HG03025 (cell line): ENCODE measurements at regions not wholly inside any gene's neighbourhood (a gene's known extent, or its start where the extent isn't known, plus 50 kb on each side); places are given as distances from the start of the nearest gene placed in this dataset.

Source experiments
- ATAC-seq: cut with Tn5 transposase; IDR thresholded peaks from one replicate; pipeline ENCODE4 v1.9.1; 2021; ENCODE audit warnings: mild to moderate bottlenecking, moderate library complexity; ENCODE audit not compliant: unreplicated experiment, low FRiP score

DNA sequence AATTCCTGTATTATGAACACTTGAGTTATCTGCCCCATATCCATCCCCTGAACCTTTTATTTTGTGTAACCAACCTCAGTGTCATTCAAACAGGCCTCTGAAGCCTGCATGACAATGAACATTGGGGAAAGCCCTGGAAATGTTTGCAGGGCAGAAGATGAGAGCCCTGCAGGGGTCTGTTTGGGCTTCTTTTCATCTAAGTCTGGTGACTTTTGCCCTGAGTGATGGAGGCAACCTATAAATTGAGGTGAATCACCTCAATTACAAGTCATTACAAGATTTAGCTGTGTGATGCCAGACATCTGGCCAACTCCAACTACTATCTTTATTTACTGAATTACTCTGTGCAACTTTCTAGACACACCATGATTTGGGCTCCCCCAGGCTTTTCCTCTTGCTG is 189.2 kb downstream of the MAF start:
- ATAC-seq: no peak

DNA sequence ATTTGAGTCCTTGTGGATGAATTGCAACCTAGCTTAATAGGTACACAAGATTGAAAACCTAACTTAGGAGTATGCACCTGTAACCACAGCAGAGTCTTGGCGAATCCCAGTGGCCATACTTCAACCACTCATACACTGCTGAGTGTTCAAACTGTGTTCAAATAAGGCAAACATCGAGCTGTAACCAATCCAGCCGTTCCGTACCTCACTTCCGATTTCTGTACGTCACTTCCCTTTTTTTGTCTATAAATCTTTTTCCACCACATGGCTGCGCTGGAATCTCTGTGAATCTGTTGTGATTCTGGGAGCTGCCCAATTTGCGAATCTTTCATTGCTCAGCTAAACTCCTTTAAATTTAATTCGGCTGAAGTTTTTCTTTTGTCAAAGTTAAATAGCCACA is 190.6 kb downstream of the MAF start:
- no peak for ATAC-seq

DNA sequence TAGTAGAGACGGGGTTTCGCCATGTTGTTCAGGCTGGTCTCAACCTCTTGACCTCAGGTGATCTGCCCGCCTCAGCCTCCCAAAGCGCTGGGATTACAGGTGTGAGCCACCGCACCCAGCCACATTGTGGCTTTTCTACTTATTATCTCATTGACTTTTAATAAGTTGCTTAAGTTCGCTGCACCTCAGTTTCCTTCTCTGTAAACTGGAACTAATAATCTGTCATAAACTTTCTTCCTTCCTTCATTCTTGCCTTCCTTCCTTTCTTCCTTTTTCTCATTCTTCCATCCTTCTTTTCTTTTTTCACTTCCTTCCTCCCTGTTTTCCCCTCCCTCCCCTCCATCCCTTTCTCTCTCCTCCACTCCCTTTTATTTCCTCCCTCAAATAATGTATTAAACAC is 192.2 kb downstream of the MAF start:
- ATAC-seq: no peak

DNA sequence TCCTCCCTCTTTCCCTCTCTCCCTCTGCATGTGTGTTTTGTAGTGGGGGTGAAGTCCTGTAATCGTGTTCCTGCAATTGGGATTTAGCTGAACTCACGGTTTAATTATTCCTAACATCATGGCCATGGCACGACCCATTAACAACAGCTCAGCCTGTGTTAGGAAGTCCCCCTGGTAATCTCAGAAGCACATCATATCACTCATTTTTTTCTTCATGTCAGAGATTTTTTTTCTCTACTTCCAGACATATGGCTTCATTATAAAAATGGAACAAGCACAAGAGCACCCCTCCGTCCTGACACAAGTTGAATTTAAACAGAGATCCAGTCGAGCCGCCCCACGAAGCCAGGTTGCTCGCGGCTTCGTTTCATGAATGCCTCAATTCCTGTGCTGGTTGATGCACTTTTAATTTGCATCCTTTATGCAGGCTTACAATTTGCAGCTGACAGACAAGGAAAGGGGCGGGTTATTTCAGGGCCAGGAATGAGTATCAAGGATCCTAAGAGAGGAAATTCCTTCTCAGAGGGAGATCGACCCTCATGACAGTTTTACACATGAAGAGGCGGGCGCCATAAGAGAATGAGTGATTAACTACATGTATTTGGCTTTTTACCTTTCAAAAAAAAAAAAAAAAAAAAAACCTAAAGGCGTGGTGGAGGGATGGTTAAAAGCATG is 192.9 kb downstream of the MAF start:
- ATAC-seq: no peak

DNA sequence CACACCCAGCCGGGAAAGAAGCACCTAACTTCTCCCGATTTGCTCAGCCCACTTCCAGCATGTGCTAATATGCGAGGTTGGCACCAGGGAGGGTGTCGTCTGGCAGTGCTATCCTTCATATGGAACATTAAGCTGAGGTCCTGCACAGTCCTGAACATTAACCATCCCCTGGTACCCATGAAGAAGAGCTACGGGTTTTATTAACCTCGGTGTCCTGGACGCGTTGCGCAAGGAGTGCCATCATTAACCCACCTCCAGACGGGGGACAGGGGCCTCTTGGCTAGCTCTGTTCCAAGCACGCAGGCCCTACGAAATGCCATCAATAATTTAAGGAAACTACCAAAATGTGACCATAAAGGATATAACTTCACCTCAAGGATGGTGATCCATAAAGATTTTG is 193.5 kb downstream of the MAF start:
- ATAC-seq: no peak

GRCh38 chr16:79404571-79404970 is 196.0 kb downstream of the MAF start:
- ATAC-seq: no peak

DNA sequence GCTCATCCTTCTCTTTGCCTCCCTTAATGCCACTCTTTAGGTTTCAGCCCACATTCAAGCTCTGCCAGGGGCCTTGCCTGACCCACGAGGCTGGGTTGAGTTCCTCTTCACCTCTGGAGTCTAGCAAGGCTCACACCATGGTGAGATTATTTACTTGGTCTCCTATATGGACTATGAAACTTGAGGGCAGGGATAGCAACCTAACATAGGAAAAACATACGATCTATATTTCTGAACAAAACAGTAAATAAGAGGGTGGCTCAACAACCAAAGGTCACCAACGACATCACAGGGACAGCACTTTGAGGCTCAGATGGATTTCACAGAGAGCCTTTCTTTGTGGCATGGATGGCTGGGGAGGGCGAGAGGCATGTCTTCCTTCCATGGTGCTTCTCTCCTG is 197.0 kb downstream of the MAF start:
- ATAC-seq: no peak

GRCh38 chr16:79402920-79403319 is 197.6 kb downstream of the MAF start:
- no peak for ATAC-seq

GRCh38 chr16:79402356-79402755 is 198.2 kb downstream of the MAF start:
- ATAC-seq: no peak

DNA sequence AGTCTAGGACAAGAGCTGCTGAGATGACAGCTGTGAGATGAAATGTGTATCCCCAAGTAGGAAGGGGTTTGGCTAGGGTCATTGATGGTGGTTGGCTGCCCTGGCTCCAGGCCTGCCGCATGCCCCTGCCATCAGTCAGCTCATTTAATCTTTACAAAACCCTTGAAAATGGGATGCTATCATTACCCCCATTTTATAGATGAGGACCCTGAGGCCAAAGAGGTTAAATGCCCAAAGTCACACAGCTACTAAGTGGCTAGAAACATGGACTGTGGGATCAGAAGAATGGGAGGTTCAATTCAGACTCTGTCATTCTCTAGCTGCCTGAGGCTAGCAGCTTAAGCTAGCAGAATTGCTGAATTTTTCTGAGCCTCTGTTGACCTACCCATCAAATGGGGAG is 198.8 kb downstream of the MAF start:
- no peak for ATAC-seq

- ATAC-seq: no peak
These were observed 199.4 kb downstream of the MAF start for GRCh38 chr16:79401157-79401556.

DNA sequence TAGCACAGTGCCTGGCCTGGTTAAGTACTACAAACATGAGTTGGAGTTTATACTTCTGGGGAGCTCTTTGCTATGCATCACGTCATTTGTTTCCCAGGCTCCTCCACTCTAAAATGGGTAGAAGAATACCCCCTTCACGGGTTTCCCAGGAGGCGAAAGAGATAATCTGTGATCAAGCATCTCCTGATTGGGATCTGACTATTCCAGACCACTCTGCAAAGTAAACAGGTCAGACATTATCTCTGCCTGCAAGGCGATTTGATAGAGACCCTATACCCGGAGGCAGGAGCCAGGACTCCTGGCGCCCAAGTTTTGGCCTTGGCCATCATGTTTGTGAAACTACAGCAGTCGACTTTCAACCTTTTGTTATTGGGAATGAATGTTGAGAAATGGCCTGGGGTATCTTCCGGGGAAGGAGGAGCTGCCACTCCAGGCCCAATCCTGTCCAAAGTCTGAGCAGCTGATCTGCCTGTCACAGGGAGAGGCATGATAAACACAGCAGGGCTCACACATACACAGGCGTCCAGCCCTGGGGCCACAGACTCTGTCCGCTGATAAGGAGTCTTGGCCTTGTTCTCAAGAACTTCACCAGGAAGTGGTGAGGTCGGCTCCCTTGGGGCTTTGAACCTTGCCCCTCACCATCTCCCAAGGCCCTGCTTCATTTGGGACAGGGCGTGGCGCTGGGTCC is 199.9 kb downstream of the MAF start:
- no peak for ATAC-seq

DNA sequence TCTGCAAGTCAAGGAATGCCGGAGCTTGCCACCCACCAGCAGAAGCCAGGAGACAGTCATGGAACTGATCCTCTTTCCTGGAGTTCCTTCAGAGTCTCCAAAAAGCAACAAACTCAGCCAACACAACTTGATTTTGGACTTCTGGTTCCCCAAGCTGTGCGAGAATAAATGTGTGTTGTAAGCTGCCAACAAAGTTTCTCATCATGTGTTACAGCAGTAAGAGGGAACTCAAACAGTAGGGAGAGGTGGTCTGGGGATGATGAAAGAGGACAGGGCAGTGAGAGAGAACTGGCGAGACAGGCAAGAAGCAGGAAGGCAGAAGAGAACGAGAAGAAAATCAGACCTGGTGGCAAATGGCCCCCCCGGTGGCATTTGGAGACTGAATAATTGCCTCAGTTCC is 204.9 kb downstream of the MAF start:
- no peak for ATAC-seq

- ATAC-seq: no peak
These were observed 206.3 kb downstream of the MAF start for GRCh38 chr16:79394206-79394605.

DNA sequence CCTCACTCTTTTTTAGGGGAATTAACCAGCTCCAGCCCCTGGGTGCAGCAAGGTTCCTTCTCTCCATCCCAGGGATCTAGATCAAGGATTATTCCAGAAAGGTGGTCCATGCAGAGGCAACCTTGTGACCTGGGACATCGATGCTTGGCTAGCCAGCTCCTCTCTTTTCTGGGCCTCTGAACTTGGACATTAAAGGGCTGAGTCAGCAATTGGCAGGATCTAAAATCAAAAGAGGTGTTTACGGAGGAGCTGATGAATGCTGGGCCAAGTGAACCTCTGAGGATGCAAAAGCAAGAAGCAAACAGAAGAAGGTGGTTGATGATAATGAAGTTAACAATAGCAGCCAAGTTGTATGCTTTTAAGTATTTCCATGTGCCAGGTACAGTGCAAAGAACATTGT is 207.0 kb downstream of the MAF start:
- no peak for ATAC-seq

GRCh38 chr16:79393127-79393526 is 207.4 kb downstream of the MAF start:
- ATAC-seq: no peak

DNA sequence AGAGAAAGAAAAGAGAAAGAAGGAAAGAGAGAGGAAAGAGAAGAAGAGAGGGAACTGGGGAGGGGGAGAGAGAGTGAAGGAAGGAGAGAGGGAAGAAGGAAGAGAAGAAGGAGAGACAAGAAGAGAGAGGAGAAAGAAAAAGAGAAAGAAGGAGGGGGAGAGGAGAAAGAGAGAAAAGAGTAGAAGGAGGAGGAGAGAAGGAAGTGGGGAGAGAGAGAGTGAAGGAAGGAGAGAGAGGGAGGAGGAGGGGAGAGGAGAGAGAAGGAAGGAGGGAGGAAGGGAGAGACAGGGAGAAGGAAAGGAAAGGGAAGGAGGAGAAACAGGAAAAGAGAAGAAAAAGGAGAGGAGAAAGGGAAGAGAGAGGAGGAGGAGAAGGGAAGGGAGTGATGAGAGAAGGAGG is 208.5 kb downstream of the MAF start:
- ATAC-seq: no peak

GRCh38 chr16:79391395-79391794 is 209.1 kb downstream of the MAF start:
- ATAC-seq: no peak

DNA sequence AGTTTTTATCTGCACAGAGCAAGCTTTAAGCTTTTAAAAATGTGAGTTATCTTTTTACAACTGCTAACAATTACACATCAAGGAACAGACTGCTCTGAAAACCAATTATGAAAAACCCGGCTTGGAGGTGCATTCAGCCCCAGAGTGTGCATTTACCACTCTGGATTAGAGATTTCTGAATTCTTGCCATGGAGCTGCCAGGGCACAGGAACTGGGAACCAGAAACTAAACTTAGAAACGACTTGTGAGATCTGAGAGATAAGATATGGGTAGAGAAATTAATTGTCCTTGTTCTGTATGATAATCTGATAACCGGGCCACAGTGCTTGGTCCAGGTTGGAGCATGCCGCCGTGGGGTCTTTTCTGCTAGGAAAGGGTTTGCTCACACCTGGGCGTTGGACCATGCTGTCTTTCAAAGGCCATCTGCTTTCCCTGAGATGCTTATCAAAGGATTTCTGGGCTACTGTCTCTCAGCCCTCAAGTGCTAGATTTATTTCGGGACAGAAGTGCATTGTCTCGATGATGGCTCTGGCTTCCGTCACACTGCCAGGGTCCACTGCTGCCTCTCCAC is 210.0 kb downstream of the MAF start:
- ATAC-seq: no peak

DNA sequence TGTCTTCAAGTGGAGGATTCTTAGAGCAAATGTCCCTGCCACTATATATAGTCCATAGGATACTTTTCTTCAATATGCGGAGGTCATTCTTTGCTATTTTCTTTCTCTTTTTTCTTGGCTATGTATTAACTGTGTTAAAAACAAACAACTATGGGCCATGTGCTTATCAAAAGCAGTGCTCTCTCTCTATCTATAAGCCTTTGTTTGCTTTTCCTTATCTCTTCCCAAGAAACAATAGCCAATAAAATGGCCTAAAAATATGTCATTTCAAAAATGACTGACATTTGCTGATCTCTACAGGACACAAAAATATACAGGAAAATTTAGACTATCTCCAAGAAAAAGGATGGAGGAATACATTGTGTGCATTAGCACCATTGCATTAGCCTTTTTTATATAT is 212.1 kb downstream of the MAF start:
- ATAC-seq: no peak

- no peak for ATAC-seq
These were observed 214.2 kb downstream of the MAF start for GRCh38 chr16:79386299-79386698.

DNA sequence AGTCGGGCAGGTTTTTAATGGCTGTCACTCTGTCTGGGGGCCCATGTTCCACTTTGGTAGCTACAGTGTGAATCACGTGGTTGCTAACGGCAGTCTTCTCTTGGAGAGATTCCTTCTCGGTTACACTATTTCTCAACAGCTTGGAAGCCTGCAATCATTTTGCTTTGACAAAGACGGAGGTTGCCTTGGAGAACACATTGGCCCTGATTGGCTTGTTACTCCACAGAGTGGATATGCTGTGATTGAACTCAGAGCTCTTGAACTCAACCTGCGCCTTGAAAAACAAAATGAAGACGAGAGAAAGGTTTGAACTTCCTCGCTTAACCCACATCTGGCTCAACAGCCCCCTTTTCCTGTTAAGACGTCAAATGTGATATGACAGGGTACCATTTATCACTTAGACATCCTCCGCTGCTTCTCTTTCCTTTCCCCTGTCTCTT is 218.9 kb downstream of the MAF start:
- no peak for ATAC-seq
